Fibroblast of skin of left quadriceps (primary cell): ENCODE measurements at regions not wholly inside any gene's neighbourhood (a gene's known extent, or its start where the extent isn't known, plus 50 kb on each side); places are given as distances from the start of the nearest gene placed in this dataset.
"Not testable (repeated sequence)": the region's sequence is repeated elsewhere in the genome, so short reads cannot be mapped to it uniquely, and the experiment has no call there.

Experiments used
- DNase-seq, 2 experiments: peaks; one replicate each; pipeline ENCODE4 v3.0.0-alpha.2; 2013; ENCODE audit warnings: low read depth in 2 of 2

GRCh38 chr12:89826468-89826867 lies 117.8 kb upstream of the ATP2B1 start:
- no peak for DNase-seq

- peak in 1 of 2 experiments; percentile 5 for DNase-seq
Measured at GRCh38 chr12:89825591-89826449, 117.2 kb upstream of the ATP2B1 start.

DNA sequence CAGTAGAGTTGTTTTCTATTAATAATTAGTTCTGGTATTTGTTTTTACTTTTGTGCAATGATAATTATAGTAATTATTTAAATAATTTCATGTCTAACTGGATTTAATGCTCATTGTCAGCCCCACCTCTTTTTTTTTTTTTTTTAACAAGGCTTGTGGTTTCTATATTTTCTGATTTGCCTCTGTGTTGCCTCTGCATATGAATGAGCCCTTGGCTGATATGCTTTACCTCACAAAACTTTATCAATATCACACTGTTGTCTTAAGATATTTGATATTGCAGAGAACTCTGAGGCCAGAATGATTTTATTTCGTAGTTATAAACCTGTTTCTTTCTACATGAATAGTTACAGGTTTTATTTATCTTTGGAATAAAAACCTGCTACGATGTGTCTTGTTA lies 116.2 kb upstream of the ATP2B1 start:
- no peak for DNase-seq

DNA sequence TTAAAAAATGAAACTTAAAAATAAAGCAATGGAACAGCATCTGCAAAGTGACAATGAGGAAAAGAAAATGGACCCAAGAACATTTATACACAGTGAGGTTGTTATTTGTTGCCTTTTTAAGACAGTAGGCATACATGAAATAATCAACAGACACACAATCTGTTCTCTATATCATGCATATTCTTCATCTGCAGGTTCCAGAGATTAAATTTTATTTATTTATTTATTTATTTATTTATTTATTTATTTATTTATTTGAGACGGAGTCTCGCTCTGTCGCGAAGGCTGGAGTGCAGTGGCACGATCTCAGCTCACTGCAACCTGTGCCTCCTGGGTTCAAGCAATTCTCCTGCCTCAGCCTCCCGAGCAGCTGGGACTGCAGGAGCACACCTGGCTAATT lies 114.4 kb upstream of the ATP2B1 start:
- not testable (repeated sequence) for DNase-seq

DNA sequence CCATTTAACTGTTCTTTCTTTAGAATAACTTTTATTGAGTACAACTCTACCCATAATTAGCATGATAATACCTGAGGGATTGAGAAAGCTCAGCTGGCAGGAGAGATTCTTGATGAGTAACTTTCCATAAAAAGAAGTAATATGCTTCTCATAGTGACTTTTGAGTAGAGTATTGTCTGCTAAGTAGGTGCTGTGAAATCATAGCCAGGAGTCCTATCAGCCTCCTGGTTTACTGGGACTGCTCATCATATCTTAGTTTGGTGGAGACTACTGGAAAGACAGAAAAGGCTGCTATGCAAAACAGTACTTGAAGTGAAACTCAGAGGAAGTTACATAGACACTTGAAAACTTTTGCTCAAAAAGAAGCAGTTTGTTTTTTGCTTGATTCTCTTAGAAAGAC lies 113.3 kb upstream of the ATP2B1 start:
- no peak for DNase-seq

GRCh38 chr12:89817501-89818226 lies 109.0 kb upstream of the ATP2B1 start:
- DNase-seq = no peak

DNA sequence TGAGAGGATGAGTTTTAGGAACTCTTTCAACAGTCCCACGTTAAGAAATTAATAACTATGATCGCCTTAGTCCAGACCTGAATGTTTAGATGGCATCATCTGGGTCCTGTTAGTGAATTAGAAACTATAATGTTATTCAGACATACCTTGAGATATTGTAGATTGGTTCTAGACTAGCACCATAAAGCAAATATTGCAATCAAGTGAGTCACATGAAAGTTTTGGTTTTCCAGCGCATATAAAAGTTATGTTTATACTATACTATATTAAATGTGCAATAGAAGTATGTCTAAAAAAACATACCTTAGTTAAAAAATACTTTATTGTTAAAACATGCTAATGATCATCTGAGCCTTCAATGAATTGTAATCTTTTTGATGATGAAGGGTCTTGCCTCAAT lies 106.6 kb upstream of the ATP2B1 start:
- DNase-seq = no peak

GRCh38 chr12:89803412-89803811 lies 94.8 kb upstream of the ATP2B1 start:
- no peak for DNase-seq

DNA sequence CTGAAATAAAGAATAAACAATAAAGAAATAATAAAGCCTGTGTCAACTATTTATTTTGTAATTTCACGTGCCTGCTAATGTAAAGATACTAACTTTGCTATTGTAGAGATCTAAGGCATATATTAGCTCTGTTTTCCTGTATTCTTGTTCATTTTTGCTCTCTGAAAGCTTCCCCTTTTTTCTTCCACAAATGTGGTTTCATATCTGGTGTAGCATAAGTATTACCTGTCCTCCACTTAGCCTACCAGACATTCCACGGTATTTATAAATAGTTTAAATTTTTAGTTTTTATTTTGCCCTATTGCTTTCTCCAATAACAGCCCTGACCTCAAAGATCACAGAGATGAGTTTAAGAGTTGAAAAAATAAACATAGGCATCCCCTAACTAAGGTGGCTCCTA lies 92.6 kb upstream of the ATP2B1 start:
- no peak for DNase-seq

DNA sequence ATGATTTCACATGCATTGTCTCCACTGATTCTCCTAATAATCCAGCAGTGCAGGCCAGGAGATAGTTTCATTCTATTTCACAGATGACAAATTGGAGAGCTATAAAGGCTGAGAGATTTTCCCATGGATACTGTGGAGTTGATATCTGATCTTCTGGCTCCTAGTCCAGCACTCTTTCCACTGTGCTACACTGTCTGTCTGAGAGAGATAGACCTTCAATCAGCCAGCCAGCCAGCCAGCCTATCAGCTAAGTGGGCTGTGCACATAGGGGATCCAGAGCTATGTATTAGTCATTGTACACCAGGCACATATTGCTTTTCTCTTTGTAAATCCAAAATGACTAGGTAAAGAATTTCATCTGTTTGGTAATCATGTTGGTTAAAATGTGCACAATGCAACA lies 91.8 kb upstream of the ATP2B1 start:
- DNase-seq = no peak

GRCh38 chr12:89799316-89799715 lies 90.7 kb upstream of the ATP2B1 start:
- no peak for DNase-seq

GRCh38 chr12:89797436-89797835 lies 88.8 kb upstream of the ATP2B1 start:
- no peak for DNase-seq

DNA sequence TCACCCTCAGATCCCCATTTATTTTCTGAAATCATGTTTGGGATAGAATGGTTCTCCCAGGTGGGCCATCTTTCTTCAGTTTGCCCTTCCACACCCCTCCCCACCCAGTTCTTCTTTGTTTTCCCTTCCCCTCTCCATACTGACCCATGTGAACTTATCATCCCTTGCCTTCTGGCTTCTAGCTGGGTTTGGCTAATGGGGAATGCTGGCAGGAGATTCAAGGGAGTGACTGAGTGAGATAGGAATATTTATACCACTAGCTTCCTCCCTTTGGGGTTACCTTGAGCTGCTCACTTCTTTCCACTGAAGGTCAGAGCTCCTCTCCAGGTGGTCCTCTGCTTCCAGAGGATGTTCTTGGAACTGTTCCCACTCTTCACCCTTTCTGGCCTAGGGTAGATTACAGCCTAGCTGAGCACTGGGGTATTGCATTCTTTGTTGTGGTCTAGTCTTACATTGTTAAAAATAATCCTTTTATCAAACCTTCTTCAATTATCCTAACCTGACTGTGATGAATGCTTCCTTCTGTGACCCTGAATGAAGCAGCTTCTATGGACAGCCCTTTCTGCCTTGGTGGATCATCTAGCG lies 88.3 kb upstream of the ATP2B1 start:
- DNase-seq = no peak

- DNase-seq = no peak
Measured at GRCh38 chr12:89793946-89794345, 85.3 kb upstream of the ATP2B1 start.

DNA sequence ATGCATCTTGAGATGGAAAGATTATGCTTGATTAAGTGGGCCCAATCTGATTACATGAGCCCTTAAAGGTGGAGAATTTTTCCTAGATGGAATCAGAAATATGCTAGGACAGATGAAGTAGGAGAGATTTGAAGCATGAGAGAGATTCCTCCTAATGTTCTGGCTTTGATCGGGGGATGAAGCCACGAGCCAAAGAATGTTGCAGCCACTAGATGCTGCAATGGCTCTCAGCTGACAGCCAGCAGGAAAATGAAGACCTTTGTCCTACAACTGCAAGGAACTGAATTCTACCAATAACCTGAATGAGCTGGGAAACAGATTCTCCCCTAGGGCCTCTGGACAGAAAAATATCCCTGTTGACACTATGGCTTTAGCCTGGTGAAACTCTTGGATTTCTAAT lies 82.6 kb upstream of the ATP2B1 start:
- DNase-seq = no peak

DNA sequence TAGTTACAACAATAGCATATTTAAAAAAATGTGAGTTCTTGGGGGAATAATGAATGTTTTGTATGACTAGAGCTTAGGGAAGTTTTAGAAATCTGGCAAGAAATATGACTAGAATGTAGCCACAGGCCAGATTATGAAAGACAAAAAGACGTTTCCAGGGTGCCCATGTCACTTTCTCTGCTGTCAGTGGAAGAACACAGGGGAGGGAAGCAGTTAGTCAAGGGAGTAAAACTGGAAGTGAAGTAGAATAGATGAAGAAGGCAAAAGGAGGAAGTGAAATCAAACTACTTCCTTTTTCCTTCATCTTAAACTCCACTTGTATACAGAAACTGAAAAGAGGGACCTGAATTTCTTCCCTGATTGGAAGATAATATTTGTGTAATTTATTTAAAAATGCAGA lies 81.2 kb upstream of the ATP2B1 start:
- DNase-seq = no peak

DNA sequence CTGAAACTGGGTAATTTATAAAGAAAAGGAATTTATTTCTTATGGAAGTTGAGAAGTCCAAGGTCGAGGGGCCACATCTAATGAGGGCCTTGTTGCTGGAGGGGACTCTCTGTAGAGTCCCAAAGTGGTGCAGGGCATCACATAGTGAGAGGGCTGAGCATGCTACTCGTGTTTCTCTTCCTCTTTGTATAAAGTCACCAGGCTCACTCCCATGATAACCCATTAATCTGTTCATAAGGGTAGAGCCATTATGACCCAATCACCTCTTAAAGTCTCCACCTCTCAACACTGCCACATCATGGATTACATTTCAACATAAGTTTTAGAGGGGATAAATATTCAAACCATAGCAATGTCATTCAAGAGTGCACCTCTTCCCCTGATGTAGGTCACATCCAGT lies 79.1 kb upstream of the ATP2B1 start:
- no peak for DNase-seq

GRCh38 chr12:89786177-89786810 lies 77.7 kb upstream of the ATP2B1 start:
- DNase-seq = no peak

DNA sequence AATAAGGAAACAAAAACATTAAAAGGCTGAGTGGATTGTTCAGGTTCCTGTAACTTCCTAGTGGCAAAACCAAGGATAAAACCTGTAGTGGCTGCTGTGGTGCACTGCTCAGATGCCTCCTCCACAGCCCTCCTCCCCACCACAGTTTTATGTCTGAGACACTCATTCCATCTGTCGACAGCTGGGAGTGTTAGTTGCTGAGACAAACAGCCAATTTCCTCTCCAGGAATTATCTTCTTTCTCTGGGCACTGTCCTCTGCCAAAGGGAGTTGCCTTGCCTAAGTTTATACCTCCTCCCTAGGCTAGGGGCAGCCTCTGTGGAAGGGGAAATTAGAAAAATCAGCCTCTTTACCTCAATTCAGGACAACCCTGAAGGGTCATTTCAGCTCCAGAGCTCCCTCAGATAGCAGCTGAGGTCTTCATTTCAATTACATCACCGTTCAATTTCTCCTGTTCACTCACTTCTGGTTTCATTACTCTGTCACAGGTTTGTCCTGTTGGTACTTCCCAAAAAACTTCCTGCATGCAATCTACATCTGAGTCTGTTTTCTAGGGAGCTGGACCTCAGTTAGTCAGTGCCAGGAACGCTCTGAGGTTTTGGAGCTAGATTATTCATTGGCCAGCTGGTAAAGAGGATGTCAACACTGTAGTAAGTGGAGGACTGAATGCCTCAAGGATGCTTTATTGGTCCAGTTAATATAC lies 74.9 kb upstream of the ATP2B1 start:
- DNase-seq = no peak

DNA sequence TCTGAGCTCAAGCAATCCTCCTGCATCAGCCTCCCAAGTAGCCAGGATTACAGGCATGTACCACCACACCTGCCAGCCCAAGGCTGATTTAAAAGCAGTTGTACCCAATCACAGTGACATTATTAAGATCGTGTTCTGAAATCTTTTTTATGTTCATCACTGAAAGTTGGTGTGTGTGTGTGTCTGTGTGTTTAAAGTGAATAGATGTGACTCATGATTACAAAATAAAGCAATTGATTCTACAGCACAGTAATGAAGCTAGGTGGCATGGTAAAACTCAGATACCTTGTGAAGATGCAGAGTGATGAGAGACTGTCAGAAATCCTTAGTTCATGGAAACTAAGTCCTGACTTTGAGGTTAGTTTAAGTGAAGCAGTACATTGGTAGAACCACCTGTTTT lies 74.2 kb upstream of the ATP2B1 start:
- no peak for DNase-seq

DNA sequence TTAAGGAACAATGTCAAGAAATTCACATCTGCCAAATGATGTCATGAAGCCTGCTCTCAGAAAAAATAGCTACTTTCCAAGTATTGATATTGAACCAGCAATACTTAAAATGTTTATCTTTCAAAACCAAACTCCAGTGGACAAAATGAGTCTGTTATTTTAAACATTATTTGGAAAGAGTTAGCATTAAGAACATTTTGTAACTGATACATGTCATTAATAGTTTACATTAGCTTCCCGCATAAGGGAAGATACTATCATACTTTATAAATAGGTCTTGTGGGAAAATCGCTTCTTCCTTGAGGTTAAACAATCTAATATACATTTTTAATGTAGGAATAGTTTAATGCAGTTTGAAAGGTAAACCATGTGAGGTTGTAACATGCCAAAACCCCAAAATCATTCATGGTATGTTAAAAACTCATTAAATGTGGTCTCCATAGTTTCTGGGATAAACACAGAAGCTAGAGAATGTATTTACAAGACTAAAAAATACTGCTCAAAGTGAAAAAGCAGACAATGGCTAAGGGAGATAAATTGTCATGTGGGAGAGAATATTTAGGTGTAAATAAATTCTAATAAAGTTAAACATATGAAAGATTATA lies 73.4 kb upstream of the ATP2B1 start:
- no peak for DNase-seq
